ENCODE measurements at regions not wholly inside any gene's neighbourhood (a gene's known extent, or its start where the extent isn't known, plus 50 kb on each side); places are given as distances from the start of the nearest gene placed in this dataset.

- peaks cover 10% of the 10 kb centered on the region for H3K27me3 Mint-ChIP-seq (ENCODE audit: insufficient read depth, low read depth, poor library complexity)
Observed at GRCh38 chr6:4377603-4378002, 242.2 kb upstream of the ECI2 start.

More at GRCh38 chr6:4377603-4378002, 242.2 kb upstream of the ECI2 start:
- H3K4me1 Mint-ChIP-seq = peaks cover 2% of the 10 kb centered on the region; the same call in 1 of the 3 replicates
- ATAC-seq (no peak), DNase-seq (ENCODE audit: low spot score) (no peak)
- Histone ChIP-seq H3K4me3 (no peak overlapping the region), H3K4me2 (no peak overlapping the region), H3K4me1 (ENCODE audit: insufficient read depth) (no peaks in the 10 kb centered on the region), H3K27me3 (ENCODE audit: insufficient read depth) (no peaks in the 10 kb centered on the region), H2AFZ (no peak overlapping the region), H3K36me3 (ENCODE audit: insufficient read depth) (no peaks in the 10 kb centered on the region), H3K27ac (ENCODE audit: low read depth) (no peak overlapping the region), H3F3A (replicated peaks; ENCODE audit: low read depth) (no peaks in the 10 kb centered on the region), H3K79me2 (replicated peaks; ENCODE audit: insufficient read depth) (no peaks in the 10 kb centered on the region), H4K20me1 (replicated peaks; ENCODE audit: insufficient read depth) (no peaks in the 10 kb centered on the region), H3K9me2 (ENCODE audit: insufficient read depth) (peaks cover 5% of the 10 kb centered on the region; the same call in 1 of the 2 replicates)
- no peak overlapping the region for H3K4me3 Mint-ChIP-seq
- TF ChIP-seq STAT1 (IDR thresholded peaks at IDR 0.05; ENCODE audit: unreplicated experiment) (no peak), ETS1 (IDR thresholded peaks at IDR 0.05) (no peak), EZH2 (IDR thresholded peaks at IDR 0.05; ENCODE audit: low read depth, unreplicated experiment) (no peak), EZH2phosphoT487 (IDR thresholded peaks at IDR 0.05; ENCODE audit: unreplicated experiment) (no peak), JUNB (IDR thresholded peaks at IDR 0.05; ENCODE audit: unreplicated experiment) (no peak), ZNF462 (CRISPR knock-in tag; IDR thresholded peaks at IDR 0.05) (no peak)
- no peak overlapping the region for H3K27ac Mint-ChIP-seq
- H3K9me3 Mint-ChIP-seq = peaks cover 10% of the 10 kb centered on the region
- H3K36me3 Mint-ChIP-seq (ENCODE audit: low read depth) = peaks cover 10% of the 10 kb centered on the region

All from GM23338 (cell line).